IMR-90 (cell line): ENCODE measurements at regions not wholly inside any gene's neighbourhood (a gene's known extent, or its start where the extent isn't known, plus 50 kb on each side); places are given as distances from the start of the nearest gene placed in this dataset.

ENCODE experiments used
- BHLHE40 ChIP-seq: fragments of 150-350 bp; IDR thresholded peaks from 2 replicates; pipeline ENCODE4 v1.6.1; 2016; ENCODE audit warnings: mild to moderate bottlenecking, low read depth, low read length
- CEBPB ChIP-seq: IDR thresholded peaks from 2 replicates; pipeline ENCODE4 v1.6.1; 2012; ENCODE audit warnings: low read depth, low read length, improper control_type of control experiment
- CTCF ChIP-seq: conservative IDR thresholded peaks from 2 replicates; pipeline ENCODE4 v1.5.1; 2012; ENCODE audit warnings: mild to moderate bottlenecking, low read depth, low read length, improper control_type of control experiment
- MAFK ChIP-seq: IDR thresholded peaks from 2 replicates; pipeline ENCODE4 v1.6.1; 2012; ENCODE audit warnings: low read depth, low read length, improper control_type of control experiment
- MAZ ChIP-seq: IDR thresholded peaks from 2 replicates; pipeline ENCODE4 v1.6.1; 2012; ENCODE audit warnings: low read depth, mild to moderate bottlenecking, low read length, improper control_type of control experiment, moderate library complexity, borderline replicate concordance
- MXI1 ChIP-seq: IDR thresholded peaks from 2 replicates; pipeline ENCODE4 v1.6.1; 2012; ENCODE audit warnings: low read depth, mild to moderate bottlenecking, low read length, moderate library complexity, borderline replicate concordance
- POLR2A ChIP-seq: IDR thresholded peaks from 2 replicates; pipeline ENCODE4 v1.6.1; 2012; ENCODE audit warnings: mild to moderate bottlenecking, low read depth, low read length
- RAD21 ChIP-seq: IDR thresholded peaks from 2 replicates; pipeline ENCODE4 v1.6.1; 2012; ENCODE audit warnings: low read length, improper control_type of control experiment
- RFX5 ChIP-seq: IDR thresholded peaks from 2 replicates; pipeline ENCODE4 v1.8.0; 2012; ENCODE audit warnings: low read depth, mild to moderate bottlenecking, low read length, moderate library complexity
- SMC3 ChIP-seq: fragments of 150-350 bp; IDR thresholded peaks from 2 replicates; pipeline ENCODE4 v1.6.1; 2016; ENCODE audit warnings: low read depth, mild to moderate bottlenecking, antibody characterized with exemption, low read length, moderate library complexity
- USF2 ChIP-seq: fragments of 150-350 bp; IDR thresholded peaks from 2 replicates; pipeline ENCODE4 v1.6.1; 2017; ENCODE audit warnings: mild to moderate bottlenecking, antibody characterized with exemption, low read length, low read depth

- no peak for TF ChIP-seq POLR2A
- TF ChIP-seq CTCF, result no peak
- no peak for TF ChIP-seq BHLHE40
- TF ChIP-seq CEBPB, result no peak
- TF ChIP-seq SMC3, result no peak
- TF ChIP-seq RAD21, result no peak
- TF ChIP-seq MAZ, result no peak
- no peak for TF ChIP-seq MXI1
- no peak for TF ChIP-seq USF2
- no peak for TF ChIP-seq MAFK
- no peak for TF ChIP-seq RFX5
These were observed 607.8 kb upstream of the ADGRL2 start for GRCh38 chr1:81192647-81193642.
